ENCODE measurements at regions not wholly inside any gene's neighbourhood (a gene's known extent, or its start where the extent isn't known, plus 50 kb on each side); places are given as distances from the start of the nearest gene placed in this dataset.

DNA sequence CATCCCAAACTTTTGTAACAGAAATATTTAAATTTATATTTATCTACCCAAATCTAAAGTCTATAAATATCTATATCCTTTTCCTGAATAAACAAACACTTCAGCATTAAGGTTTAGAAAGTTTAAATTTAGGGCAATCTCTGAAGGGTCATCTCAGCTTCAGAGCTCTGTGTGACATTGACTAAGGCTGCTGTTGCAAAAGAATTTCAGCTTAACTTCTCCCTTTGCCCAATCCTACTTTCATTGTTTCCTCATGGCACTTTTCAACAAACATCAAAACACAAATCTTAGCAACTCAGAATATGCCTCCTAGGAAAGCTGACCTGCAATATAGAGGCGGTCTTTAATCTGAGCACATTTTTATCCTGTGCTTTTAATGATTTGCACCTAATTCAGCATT is 79.7 kb upstream of the BANK1 start:
- H3K27ac ChIP-seq (ENCODE audit: low read depth, low read length) = no peak overlapping the region
- CTCF ChIA-PET = interaction anchor here (0.5 to 1.9 kb wide), 2 partner anchors 20 to 46 kb away, joined by 3 to 4 read pairs; no protein-coding TSS in a partner anchor
- TF ChIP-seq, protein P1, sequence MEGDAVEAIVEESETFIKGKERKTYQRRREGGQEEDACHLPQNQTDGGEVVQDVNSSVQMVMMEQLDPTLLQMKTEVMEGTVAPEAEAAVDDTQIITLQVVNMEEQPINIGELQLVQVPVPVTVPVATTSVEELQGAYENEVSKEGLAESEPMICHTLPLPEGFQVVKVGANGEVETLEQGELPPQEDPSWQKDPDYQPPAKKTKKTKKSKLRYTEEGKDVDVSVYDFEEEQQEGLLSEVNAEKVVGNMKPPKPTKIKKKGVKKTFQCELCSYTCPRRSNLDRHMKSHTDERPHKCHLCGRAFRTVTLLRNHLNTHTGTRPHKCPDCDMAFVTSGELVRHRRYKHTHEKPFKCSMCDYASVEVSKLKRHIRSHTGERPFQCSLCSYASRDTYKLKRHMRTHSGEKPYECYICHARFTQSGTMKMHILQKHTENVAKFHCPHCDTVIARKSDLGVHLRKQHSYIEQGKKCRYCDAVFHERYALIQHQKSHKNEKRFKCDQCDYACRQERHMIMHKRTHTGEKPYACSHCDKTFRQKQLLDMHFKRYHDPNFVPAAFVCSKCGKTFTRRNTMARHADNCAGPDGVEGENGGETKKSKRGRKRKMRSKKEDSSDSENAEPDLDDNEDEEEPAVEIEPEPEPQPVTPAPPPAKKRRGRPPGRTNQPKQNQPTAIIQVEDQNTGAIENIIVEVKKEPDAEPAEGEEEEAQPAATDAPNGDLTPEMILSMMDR (IDR thresholded peaks at IDR 0.05; ENCODE audit: low read depth, low read length) = no peak

GRCh38 chr4:101708293-101709039 is 82.1 kb upstream of the BANK1 start:
- no peaks in the 10 kb centered on the region for H3K27me3 ChIP-seq (ENCODE audit: control insufficient read depth, insufficient read depth, low read length)
- ChIA-PET CTCF (interaction anchor here (0.9 kb wide), 1 partner anchor 10 kb away, joined by 3 read pairs; no protein-coding TSS in a partner anchor), POLR2A (interaction anchor here (0.7 kb wide), 1 partner anchor 58 kb away, joined by 3 read pairs; no protein-coding TSS in a partner anchor)
- no peaks in the 10 kb centered on the region for H3K9me3 ChIP-seq (ENCODE audit: control insufficient read depth, insufficient read depth, low read length)
- H3K4me3 ChIP-seq (ENCODE audit: low read depth, low read length) = no peak overlapping the region
- no peak overlapping the region for H3K27ac ChIP-seq (ENCODE audit: low read depth, low read length)
- TF ChIP-seq, protein P1 (IDR thresholded peaks at IDR 0.05; ENCODE audit: low read depth, low read length) = no peak
- DNase-seq (ENCODE audit: low read depth, low spot score) = no peak

More for the DNA sequence above, 79.7 kb upstream of the BANK1 start:
- DNase-seq (ENCODE audit: low read depth, low spot score) = no peak
- POLR2A ChIA-PET = no interaction called here
- Histone ChIP-seq H3K4me3 (ENCODE audit: low read depth, low read length) (no peak overlapping the region), H3K9me3 (ENCODE audit: control insufficient read depth, insufficient read depth, low read length) (no peaks in the 10 kb centered on the region), H3K27me3 (ENCODE audit: control insufficient read depth, insufficient read depth, low read length) (no peaks in the 10 kb centered on the region)

DNA sequence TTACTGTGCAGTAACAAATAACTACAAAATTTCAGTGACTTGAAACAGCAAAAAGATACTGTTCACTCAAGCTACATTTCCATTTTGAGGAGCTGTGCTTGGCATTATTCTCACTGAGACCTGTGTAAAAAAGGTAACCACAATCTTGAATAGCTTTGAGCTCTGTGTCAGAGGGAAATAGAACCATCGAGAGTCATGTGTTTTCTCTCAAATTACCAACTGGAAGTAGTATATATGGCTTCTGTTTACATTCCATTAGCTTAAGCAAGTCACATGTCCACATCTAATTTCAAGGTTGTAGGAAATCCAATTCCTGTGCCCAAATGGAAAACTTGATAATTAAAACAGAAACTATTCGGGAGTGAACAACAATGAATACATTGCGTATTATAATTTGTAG is 82.9 kb upstream of the BANK1 start:
- CTCF ChIA-PET = interaction anchor here (1.3 kb wide), 1 partner anchor 23 kb away, joined by 5 read pairs; no protein-coding TSS in a partner anchor
- TF ChIP-seq, protein P1 (IDR thresholded peaks at IDR 0.05; ENCODE audit: low read depth, low read length) = no peak
- Histone ChIP-seq H3K4me3 (ENCODE audit: low read depth, low read length) (no peak overlapping the region), H3K27me3 (ENCODE audit: control insufficient read depth, insufficient read depth, low read length) (no peaks in the 10 kb centered on the region), H3K27ac (ENCODE audit: low read depth, low read length) (no peak overlapping the region), H3K9me3 (ENCODE audit: control insufficient read depth, insufficient read depth, low read length) (no peaks in the 10 kb centered on the region)
- DNase-seq (ENCODE audit: low read depth, low spot score) = no peak
- POLR2A ChIA-PET = interaction anchor here (0.7 kb wide), 1 partner anchor 59 kb away, joined by 3 read pairs; no protein-coding TSS in a partner anchor

DNA sequence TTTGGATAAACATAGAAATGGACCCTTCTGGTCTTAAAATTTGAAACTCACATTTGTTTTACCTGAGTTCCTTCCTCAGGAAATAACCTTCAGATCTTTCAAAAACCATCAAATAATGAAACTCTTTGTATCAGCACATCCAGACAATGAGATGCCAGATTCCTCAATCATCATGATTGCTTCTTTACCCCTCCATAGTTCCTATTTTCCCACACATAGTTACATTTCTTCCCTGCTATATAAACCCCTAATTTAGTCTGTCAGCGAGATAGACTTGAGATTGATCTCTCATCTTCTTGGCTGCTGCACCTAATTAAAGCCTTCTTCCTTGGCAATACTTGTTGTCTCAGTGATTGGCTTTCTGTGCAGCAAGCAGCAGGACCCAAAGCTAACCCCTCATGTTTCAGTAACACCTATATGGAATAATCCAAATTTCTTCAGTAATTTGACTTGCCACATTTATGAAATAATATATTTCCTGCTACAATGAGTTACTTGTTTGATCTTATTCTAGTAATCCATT is 83.9 kb upstream of the BANK1 start:
- Histone ChIP-seq H3K4me3 (ENCODE audit: low read depth, low read length) (no peak overlapping the region), H3K27ac (ENCODE audit: low read depth, low read length) (no peak overlapping the region), H3K9me3 (ENCODE audit: control insufficient read depth, insufficient read depth, low read length) (no peaks in the 10 kb centered on the region), H3K27me3 (ENCODE audit: control insufficient read depth, insufficient read depth, low read length) (no peaks in the 10 kb centered on the region)
- ChIA-PET CTCF (interaction anchor here (1.3 kb wide), 1 partner anchor 24 kb away, joined by 5 read pairs; no protein-coding TSS in a partner anchor), POLR2A (no interaction called here)
- TF ChIP-seq, protein P1 (IDR thresholded peaks at IDR 0.05; ENCODE audit: low read depth, low read length) = no peak
- no peak for DNase-seq (ENCODE audit: low read depth, low spot score)

DNA sequence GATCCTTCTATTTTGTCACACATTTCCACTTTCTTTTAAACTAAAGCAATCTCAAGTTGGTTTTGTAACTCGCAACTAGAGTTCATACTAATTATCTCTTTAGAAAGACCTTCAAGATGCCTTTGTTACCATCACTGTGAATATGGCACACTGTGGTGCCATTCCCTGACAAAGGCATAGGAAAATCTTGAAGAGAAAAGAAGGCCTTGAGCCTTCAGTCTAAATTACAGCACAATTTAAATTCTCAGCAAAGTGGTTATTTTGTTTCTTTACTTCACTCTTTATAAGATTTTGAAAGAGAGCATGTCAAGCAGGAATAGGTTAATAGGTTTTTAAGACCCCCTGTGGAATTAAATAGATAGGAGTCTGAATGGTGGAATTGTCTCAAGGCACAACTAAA is 89.0 kb upstream of the BANK1 start:
- DNase-seq (ENCODE audit: low read depth, low spot score) = no peak
- TF ChIP-seq, protein P1 (IDR thresholded peaks at IDR 0.05; ENCODE audit: low read depth, low read length) = no peak
- no peaks in the 10 kb centered on the region for H3K9me3 ChIP-seq (ENCODE audit: control insufficient read depth, insufficient read depth, low read length)
- H3K4me3 ChIP-seq (ENCODE audit: low read depth, low read length) = no peak overlapping the region
- H3K27ac ChIP-seq (ENCODE audit: low read depth, low read length) = no peak overlapping the region
- no peaks in the 10 kb centered on the region for H3K27me3 ChIP-seq (ENCODE audit: control insufficient read depth, insufficient read depth, low read length)
- CTCF ChIA-PET = no interaction called here
- POLR2A ChIA-PET = no interaction called here
